ENCODE measurements at regions not wholly inside any gene's neighbourhood (a gene's known extent, or its start where the extent isn't known, plus 50 kb on each side); places are given as distances from the start of the nearest gene placed in this dataset.

DNA sequence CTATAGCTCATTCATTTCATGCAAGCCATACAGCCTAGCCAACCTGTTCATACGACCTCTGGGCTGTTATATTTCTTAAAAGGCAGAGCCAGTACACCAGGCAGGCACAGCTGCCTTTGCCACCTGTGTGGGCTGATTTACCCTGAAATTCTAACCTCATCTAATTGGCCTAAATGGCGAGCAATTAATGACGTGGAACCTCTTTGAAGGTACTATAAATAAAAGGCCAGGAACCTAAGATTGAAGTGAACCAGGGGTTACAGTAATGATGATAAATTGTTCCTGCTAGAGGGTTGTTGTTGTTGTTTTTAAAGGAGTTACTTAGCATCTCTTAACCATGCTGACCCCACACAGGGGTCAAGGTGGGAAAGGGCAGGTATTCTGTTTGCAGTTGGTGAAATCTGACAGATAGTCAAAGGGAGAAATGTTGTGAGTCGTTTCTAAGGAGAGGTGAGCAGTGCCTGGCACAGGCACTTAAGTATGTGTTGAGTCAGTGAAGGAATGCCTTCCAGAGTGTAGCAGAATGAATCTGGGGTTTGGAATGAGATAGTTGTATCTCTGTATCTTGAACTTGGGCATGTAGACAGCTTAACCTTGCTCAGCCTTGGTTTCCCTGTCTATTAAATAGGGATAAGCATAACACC, 213.5 kb upstream of the NAV2 start:
- H3K9ac ChIP-seq (ENCODE audit: low read length) = no peak overlapping the region
- H3K4me2 ChIP-seq (ENCODE audit: low read length) = no peak overlapping the region
- H3K9me2 ChIP-seq (ENCODE audit: insufficient read depth, low read length) = no peaks in the 10 kb centered on the region
- no peaks in the 10 kb centered on the region for H3K27me3 ChIP-seq (ENCODE audit: insufficient read depth, low read depth, low read length)
- no peaks in the 10 kb centered on the region for H3K36me3 ChIP-seq (ENCODE audit: insufficient read depth, low read length)
- no peaks in the 10 kb centered on the region for H4K20me1 ChIP-seq (ENCODE audit: insufficient read depth)
- no peak overlapping the region for H3K4me3 ChIP-seq (ENCODE audit: low read length)
- no peak overlapping the region for H2AFZ ChIP-seq (ENCODE audit: low read depth, low read length)
- TF ChIP-seq SMC3 (conservative IDR thresholded peaks at IDR 0.05; ENCODE audit: poor library complexity) (no peak), TAF1 (IDR thresholded peaks at IDR 0.05; ENCODE audit: low read depth) (no peak), POLR2AphosphoS5 (IDR thresholded peaks at IDR 0.05) (no peak), MXI1 (conservative IDR thresholded peaks at IDR 0.05; ENCODE audit: poor library complexity, severe bottlenecking) (no peak), EP300 (conservative IDR thresholded peaks at IDR 0.05; ENCODE audit: poor library complexity, severe bottlenecking) (no peak), EZH2 (IDR thresholded peaks at IDR 0.05; ENCODE audit: borderline replicate concordance, insufficient read depth, low read length, poor library complexity, severe bottlenecking) (no peak), RAD21 (conservative IDR thresholded peaks at IDR 0.05) (no peak)
- TF ChIP-seq, protein P1, sequence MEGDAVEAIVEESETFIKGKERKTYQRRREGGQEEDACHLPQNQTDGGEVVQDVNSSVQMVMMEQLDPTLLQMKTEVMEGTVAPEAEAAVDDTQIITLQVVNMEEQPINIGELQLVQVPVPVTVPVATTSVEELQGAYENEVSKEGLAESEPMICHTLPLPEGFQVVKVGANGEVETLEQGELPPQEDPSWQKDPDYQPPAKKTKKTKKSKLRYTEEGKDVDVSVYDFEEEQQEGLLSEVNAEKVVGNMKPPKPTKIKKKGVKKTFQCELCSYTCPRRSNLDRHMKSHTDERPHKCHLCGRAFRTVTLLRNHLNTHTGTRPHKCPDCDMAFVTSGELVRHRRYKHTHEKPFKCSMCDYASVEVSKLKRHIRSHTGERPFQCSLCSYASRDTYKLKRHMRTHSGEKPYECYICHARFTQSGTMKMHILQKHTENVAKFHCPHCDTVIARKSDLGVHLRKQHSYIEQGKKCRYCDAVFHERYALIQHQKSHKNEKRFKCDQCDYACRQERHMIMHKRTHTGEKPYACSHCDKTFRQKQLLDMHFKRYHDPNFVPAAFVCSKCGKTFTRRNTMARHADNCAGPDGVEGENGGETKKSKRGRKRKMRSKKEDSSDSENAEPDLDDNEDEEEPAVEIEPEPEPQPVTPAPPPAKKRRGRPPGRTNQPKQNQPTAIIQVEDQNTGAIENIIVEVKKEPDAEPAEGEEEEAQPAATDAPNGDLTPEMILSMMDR (IDR thresholded peaks at IDR 0.05; ENCODE audit: poor library complexity, severe bottlenecking) = no peak
- TF ChIP-seq, protein P2, sequence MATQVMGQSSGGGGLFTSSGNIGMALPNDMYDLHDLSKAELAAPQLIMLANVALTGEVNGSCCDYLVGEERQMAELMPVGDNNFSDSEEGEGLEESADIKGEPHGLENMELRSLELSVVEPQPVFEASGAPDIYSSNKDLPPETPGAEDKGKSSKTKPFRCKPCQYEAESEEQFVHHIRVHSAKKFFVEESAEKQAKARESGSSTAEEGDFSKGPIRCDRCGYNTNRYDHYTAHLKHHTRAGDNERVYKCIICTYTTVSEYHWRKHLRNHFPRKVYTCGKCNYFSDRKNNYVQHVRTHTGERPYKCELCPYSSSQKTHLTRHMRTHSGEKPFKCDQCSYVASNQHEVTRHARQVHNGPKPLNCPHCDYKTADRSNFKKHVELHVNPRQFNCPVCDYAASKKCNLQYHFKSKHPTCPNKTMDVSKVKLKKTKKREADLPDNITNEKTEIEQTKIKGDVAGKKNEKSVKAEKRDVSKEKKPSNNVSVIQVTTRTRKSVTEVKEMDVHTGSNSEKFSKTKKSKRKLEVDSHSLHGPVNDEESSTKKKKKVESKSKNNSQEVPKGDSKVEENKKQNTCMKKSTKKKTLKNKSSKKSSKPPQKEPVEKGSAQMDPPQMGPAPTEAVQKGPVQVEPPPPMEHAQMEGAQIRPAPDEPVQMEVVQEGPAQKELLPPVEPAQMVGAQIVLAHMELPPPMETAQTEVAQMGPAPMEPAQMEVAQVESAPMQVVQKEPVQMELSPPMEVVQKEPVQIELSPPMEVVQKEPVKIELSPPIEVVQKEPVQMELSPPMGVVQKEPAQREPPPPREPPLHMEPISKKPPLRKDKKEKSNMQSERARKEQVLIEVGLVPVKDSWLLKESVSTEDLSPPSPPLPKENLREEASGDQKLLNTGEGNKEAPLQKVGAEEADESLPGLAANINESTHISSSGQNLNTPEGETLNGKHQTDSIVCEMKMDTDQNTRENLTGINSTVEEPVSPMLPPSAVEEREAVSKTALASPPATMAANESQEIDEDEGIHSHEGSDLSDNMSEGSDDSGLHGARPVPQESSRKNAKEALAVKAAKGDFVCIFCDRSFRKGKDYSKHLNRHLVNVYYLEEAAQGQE (IDR thresholded peaks at IDR 0.05; ENCODE audit: borderline replicate concordance) = no peak
- no peak overlapping the region for H3K27ac ChIP-seq (ENCODE audit: low read length)
- H3K9me3 ChIP-seq (ENCODE audit: low read length) = no peaks in the 10 kb centered on the region
- no peaks in the 10 kb centered on the region for H3F3A ChIP-seq (ENCODE audit: insufficient read depth, low read length, poor library complexity, severe bottlenecking)
- H3K79me2 ChIP-seq (replicated peaks; ENCODE audit: insufficient read depth, low read length) = no peaks in the 10 kb centered on the region

DNA sequence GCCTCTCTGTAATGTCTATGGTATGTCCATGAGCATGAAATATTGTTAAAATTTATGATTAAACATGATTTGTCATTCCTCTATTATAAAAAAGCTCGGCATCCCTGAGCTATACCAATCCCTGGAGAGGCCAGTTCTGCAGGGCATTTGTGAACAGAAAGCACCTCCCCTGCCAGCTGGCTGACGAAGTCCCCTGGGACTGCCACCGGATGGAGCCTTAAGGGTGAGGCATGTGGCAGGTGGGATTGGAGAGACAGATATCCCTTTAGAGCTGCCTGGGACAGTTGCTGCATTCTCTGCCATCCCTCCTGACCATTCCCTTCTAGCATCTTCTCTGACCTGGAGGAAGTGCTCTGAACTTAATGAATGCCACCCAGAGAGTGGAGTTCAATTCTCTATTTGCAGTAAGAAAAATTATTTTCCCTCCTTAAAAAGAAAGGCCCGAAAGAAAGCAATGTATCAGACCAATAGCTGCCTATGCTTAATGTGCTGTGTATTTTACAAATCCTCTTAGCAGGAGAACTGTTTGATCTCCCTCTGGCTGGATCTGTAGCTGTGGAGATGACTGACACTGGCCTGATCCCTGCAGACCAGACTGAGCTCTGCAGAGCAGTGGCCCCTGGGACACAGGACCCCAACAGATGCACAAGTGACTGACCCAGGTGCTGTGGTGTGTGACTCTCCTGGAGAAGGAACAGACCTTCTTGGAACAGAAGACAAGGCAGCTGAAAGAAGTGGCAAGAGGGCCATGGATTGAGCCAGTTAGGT, 219.0 kb upstream of the NAV2 start:
- H3K36me3 ChIP-seq (ENCODE audit: insufficient read depth, low read length) = no peaks in the 10 kb centered on the region
- no peak overlapping the region for H3K4me2 ChIP-seq (ENCODE audit: low read length)
- TF ChIP-seq EP300 (conservative IDR thresholded peaks at IDR 0.05; ENCODE audit: poor library complexity, severe bottlenecking) (no peak), RAD21 (conservative IDR thresholded peaks at IDR 0.05) (no peak)
- TF ChIP-seq, protein P1 (IDR thresholded peaks at IDR 0.05; ENCODE audit: poor library complexity, severe bottlenecking) = no peak
- no peaks in the 10 kb centered on the region for H3F3A ChIP-seq (ENCODE audit: insufficient read depth, low read length, poor library complexity, severe bottlenecking)
- H4K20me1 ChIP-seq (ENCODE audit: insufficient read depth) = no peaks in the 10 kb centered on the region
- no peak overlapping the region for H3K4me3 ChIP-seq (ENCODE audit: low read length)
- no peak overlapping the region for H3K27ac ChIP-seq (ENCODE audit: low read length)
- no peak overlapping the region for H2AFZ ChIP-seq (ENCODE audit: low read depth, low read length)
- no peaks in the 10 kb centered on the region for H3K79me2 ChIP-seq (replicated peaks; ENCODE audit: insufficient read depth, low read length)
- H3K9me2 ChIP-seq (ENCODE audit: insufficient read depth, low read length) = no peaks in the 10 kb centered on the region
- H3K9me3 ChIP-seq (ENCODE audit: low read length) = no peaks in the 10 kb centered on the region
- no peaks in the 10 kb centered on the region for H3K27me3 ChIP-seq (ENCODE audit: insufficient read depth, low read depth, low read length)
- no peak overlapping the region for H3K9ac ChIP-seq (ENCODE audit: low read length)

Data from neural cell (in vitro differentiated cells).